COLO668 (cell line): ENCODE measurements at regions not wholly inside any gene's neighbourhood (a gene's known extent, or its start where the extent isn't known, plus 50 kb on each side); places are given as distances from the start of the nearest gene placed in this dataset.
"Not testable (repeated sequence)": the region's sequence is repeated elsewhere in the genome, so short reads cannot be mapped to it uniquely, and the experiment has no call there.

Source experiments
- DNase-seq: peaks from one replicate; lab custom pipeline; 2025; ENCODE audit not compliant: unreplicated experiment; lab: John Stamatoyannopoulos, UW

DNA sequence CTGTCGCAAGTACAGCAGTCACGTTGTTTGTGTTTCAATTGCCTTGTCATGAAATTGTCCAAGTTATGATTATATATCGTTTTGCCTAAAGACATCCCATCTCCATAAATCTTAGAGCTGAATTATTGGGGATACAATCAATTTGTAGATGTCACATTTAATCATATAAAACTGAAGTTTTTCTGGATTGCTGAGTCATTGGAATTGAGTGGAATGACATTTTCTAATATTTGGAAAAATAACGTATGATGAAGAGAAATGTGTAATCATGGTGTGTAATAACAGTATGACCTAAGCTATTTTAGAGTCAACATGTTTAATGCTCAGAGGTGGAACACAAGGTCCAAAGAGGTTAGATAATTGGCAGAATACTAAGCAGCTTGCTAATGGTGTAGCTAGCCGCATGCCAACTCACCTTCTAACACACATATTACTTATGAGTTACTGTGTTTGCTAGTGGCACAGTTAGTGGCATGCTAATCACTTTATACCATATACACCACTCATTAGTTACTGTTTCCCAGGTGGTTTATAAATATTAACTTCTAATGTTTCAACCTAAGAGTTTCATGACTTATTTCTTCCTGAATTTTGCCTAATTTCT lies 473.1 kb upstream of the GRAMD2B start:
- no peak for DNase-seq

DNA sequence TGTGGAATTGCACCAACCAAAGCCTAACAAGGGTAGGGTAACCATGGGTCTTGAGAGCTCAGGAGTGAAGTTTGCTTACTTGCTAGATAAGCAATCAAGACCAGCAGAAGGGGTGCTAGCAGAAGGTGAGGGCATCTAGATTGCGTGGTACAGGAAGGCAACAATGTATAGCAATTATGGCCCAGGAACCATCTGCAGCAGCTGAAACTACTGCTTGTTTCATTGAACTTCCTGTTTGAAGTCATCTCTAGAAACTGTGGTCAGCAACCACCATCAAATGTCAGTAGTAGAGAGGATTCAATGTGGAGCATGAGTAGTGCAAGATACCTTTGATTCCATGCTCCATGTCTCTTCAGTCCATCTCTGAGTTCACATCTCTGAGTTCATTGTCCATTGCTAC lies 462.1 kb upstream of the GRAMD2B start:
- no peak for DNase-seq

DNA sequence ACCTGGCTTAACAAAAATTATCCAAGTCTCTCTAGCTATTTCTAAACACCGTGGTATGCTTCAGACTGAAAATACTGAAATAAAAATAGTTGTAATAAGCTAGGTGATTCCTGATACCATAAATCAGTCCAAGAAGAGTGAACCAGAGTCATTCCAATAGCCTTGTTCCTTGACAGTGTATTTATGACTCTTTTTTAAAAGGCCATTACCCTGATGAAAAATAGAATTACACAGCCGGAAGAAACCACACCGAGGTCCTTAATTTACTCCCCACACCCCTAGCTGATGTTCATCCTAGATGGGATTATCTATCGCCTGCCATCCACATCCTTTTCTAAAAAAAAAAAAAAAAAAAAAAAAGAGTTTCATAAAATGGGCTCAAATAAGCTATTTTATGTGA lies 457.6 kb upstream of the GRAMD2B start:
- DNase-seq, result no peak

DNA sequence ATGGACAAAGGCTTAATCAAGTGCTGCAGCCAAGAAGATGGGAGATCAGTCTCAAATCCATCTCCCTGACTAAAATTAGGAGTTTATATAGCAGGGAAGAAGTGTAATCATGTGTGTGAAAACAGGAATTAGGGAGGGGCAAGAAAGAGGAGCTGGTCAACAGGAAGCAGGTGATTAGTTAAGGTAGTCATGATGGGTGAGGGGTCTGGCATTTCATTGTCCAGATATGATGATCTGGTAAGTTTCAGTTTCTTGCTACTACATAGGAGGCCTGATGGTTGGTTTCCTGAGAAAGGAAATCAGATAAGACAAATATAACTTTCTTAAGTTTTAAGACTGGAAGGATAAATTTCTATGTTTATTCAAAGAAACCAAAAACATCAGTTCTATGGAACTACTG lies 455.6 kb upstream of the GRAMD2B start:
- no peak for DNase-seq

DNA sequence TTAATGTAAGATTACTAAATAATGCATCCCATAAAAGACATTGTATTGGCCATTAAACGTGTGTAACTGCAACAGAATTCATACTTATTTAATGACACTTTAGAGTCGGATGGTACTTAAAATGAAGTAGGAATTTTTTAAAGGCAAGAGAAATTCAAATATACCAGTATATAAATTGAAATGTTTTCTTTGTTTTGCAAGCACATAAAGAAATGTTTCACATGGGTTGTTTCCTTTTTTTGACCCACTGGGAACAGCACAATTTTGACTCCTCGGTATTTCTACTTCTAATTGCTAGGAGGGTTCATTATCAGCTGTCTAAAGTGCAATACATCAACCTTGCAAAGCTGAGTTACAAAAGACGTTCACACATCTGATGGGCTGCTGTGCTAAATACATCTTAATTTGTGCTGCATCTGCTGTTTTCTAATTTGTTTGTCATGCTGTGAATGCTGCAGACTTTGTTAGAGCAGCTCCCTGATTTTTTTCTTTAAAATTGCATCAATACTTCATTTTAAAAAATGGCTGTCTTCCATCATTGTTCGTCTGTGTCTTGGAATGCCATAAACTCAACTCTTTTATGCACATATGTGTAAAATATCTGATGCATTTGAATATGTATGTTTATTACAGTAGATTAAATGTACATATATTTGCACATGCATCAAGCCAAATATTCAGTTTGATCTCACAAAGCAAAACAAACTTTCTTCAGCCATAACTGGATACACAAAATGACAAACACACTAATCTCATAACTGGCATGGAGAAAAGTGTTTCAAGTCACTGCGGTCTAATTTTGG lies 454.0 kb upstream of the GRAMD2B start:
- no peak for DNase-seq

DNA sequence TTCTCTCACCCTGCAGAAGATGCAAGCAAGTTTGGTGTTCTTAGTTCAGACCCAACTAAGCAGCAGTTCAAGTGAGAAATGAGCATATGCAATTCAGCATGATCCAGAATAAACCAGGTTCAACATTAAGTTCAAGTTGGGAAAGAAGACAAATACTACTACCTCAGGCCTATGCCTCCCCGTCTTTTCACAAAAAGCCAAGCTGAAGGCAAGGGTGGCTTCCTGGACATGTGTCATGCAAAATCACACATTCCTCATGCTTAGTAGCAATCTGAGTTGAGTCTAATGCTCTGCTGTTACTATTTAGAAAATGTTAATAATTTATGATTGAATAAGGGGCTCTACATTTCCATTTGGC lies 453.4 kb upstream of the GRAMD2B start:
- DNase-seq, result no peak

DNA sequence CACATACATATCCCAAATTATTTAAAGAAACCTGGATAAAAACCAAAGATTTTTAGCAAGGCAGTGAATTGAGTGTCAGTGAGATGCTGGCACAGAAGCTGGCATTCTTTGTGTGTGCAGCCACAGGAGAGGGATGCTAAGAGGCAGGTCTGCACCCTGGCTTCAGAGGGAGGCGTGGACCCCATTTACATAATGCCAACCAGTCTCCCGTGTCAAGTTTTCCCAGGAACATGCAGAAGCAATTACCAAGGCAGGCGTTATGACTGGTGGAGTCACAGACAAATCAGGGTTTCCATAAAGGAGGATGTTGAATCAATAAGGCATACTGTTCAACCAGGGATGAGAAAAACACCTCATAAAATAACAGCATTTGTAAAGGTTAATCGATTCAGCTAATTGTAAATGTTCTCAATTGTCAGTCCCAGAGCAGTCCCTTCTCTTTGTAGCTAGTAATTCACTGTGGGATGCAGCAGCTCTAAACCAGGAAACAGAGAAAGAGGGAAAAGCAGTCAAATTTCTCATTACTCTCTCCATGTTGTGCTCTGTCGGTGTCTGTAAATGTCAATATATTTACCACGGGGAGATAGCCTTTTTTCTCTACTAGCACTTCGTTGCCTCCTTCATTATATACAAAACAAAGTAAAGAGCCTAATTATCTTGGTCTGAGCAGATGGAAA lies 452.4 kb upstream of the GRAMD2B start:
- no peak for DNase-seq

DNA sequence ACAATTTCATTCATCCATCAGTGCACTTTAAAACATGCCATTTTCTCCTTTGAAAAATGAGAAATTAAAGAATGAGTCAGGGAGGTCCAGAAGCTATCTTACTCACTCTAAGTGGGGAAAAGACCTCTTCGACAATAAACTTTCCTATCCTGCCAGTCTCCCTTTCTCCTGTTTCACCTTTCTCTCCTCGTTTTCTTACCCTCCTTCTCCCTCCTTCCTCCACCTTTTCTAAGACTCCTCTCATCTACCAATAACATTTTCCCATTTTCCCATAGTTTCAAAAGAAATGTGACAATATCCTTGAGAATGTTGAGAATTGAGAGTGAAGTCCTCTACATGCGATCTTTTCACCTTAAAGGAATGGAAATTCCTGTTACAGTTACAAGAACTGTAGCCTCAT lies 450.5 kb upstream of the GRAMD2B start:
- no peak for DNase-seq

DNA sequence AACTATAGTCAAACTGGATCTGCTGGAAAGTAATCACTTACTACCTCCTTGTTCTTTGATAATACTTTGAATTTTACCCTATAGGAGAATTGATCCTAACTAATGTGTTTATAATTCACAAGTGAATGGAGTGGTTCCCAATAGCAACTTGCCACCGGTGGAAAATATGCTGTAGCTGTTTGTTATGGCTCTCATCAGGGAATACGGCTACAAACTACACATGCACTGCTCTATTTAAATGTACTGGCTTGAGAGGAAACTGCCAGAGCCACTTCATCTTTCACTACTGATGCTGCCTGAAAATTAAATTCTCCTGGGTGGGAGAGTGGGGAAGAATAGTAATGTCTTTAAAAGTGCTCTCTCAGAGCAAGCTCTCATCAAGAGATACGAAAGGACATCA lies 448.5 kb upstream of the GRAMD2B start:
- DNase-seq, result no peak

DNA sequence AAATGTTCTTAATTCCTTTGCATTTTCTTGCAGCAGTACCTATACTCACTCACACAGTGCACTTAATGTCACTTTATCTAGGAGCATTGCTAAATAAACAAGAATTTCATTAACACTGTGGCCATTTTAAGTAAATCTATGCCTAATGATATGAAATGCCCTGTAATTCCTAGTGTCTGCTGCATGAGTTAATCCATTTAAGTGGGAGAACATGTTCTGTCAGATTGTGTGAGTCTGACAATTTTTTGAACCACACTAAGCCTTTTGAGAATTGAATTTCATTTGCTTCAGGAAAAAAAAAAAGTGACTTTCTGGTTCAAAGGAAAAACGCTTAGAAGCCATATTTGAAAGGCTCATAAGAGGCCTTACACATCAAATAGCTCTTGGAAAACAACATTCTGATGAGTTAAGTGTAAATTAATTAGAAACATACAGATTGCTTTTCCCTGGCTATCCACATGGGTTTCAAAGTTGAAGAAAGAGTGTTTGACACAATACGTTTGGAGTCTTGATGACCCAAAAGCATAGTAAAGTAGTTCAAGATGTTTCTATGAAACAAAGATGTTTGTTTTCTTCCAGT lies 446.7 kb upstream of the GRAMD2B start:
- no peak for DNase-seq

DNA sequence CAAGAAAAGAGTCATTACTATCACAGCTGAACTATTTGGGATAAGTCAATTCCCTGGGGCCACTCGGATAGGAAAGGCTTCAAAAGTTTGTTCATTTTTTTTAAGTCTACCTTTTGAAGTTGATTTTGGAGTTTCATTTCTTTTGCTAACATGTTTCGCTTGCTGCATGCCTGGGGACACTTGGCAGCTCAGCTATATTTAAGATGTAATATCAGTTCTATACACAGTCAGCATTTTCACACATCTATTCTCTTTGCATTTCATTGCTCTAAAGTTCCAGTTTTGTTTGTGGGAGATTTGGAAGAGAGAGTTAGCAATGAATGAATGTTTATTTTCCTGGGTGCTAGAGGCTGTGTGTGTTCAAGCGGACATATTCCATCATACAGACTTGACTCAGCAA lies 445.2 kb upstream of the GRAMD2B start:
- DNase-seq, result no peak

DNA sequence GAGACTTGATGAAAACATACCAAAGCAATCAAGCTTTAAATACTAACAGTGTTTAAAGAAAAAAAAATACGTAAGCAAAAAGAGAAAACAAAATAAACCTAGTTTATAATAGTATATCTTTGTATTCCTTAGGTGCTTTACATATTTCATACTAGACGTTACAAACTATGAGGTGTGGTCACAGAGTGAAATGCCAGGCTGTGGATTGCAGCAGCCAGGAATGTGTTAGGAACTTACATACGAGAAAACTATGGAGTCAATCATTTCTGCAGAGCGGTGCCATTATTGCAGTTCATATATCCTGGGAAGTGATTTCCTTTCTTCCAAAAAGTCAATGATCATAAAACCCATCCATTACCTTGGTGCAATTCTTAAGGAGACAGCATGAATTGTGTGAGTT lies 443.6 kb upstream of the GRAMD2B start:
- no peak for DNase-seq

DNA sequence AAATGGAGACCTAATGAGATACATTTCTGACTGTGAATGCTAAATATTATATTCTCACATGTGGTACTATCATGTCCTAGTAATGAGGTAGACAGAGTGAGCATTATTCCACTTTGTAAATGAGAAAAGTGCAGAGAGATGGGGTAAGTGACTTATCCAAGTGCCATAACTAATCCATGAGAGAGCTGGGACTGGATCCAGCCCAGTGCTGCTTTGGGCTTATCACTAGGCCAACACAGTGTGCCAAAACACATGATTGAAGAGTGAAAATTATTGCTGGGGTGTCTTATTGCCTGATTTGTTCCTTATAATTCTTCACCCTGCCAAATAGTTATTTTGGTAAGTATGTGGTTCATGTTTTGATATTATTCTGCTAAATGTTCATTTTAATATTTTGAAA lies 442.2 kb upstream of the GRAMD2B start:
- no peak for DNase-seq

DNA sequence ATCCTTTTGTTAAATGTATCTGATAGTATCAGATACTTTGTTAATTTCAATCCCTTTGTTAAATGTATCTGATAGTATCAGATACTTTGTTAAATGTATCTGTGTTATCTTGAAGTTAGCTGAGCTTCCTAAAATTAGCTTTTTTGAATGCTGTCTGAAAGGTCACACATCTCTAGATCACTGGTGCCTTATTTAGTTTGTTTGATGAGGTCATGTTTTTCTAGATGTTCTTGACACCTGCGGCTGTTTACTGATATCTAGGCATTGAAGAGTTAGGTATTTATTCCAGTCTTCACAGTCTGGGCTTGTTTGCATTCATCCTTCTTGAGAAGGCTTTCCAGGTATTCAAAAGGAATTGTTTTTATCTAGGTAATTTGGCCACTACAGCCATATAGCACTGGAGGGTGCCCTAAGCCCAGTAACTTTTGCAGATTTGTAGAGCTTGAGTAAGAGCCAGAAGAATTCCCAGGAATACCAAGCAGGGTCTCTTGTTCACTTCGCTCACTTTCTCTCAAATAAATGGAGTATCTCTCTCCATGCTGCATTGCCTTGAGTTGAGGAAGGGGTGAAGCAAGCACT lies 435.4 kb upstream of the GRAMD2B start:
- DNase-seq, result no peak

DNA sequence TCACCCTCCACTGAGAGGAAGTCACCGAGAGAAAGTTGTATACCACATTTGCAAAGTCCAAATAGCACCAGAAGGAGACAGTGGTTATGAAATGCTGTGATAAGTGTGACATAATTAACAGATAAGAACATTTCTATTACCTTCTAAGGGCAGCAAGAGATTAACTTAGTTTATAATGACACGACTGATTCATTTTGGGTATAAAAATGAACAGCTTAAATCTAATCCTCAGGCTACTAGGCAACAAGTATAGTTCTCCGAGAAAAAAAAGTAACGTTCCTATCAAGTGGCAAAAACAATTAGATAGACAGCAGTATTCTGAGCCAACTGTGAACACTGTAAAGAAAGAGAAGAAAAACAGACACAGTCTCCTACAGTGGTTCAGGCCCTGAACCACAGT lies 431.2 kb upstream of the GRAMD2B start:
- no peak for DNase-seq

DNA sequence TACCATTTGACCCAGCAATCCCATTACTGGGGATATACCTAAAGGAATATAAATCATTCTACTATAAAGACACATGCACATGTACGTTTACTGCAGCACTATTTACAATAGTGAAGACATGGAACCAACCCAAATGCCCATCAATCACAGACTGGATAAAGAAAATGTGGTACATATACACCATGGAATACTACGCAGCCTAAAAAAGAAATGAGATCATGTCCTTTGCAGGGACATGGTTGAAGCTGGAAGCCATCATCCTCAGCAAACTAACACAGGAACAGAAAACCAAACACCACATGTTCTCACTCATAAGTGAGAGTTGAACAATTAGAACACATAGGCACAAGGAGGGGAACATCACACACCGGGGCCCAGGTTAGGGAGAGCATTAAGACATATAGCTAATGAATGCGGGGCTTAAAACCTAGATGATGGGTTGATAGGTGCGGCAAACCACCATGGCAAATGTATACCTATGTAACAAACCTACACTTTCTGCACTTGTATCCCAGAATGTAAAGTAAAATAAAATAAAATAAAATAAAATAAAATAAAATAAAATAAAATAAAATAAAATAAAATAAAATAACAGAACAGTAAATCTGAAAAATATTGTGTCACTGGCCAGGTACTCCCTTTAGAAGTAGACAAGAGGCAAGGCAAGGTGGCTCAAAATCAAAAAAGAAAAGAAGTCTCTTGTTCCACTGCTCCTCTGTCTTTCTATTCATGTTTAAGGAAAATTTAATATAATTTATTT lies 423.8 kb upstream of the GRAMD2B start:
- not testable (repeated sequence) for DNase-seq

DNA sequence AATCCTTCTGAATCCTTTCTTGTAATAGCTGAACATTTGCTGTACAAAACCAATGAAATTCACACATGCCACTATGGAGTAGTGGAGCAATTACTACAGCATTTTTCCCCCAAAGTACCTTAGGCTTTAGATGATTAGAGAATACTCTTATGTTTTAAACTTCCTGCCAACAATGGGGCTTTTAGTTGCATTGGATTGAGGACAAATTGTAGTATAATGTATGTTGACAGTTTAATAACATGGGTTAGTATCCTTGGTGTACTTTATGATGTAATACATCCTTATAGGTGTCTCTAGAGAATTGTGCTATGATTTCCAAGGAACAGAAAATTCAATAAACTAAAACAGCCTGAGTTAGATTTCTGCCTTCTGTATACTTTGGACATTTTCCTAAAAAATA lies 422.7 kb upstream of the GRAMD2B start:
- DNase-seq, result no peak

DNA sequence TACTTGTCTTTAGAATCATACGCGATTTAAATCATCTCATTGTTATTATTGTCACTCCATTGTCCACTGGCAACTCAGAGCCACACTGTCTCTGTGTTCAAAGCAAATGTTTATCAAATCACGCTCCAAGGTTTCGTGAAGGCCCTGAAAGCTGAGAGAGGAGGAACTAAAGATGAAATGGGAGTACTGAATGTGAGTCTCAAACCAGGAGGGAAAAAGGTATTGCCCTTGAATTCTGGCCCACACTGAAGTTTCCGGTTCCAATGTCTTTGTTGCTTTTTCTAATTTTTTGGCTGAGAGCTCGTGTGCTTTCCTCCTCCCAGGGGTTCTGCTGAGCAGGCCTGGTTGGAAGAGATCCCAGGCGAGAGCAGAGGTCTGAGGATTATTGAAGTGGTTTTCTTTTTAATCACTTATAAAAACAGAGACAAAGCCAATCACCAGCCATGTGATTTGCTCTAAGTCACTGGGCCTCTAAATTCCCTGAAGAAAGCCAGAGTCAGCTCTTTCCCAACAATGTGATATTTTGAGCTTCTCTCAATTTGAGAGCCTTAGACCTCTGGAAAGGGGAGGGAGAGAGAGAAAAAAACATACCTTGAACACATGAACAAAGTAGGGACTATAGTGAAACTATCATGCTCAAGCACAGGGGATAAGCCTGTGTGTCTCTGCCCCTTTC lies 420.8 kb upstream of the GRAMD2B start:
- no peak for DNase-seq

DNA sequence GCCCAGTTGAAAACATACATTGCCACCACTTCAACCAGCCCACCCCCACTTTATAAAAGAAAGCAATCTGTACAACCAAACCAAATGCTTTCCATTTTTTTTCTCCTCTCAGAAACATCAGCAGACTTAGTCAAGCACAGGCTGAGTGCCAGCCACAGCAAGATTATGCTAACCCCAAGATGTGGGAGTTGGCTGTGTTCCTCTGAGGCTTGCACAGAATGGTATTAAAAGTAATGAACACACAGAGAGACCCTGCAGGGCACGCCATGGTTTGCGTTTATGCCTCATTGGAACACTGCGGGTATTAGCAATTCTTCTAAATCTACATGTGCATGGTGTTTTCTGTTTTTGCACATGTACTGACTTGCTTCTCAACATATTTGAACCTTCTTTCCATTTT lies 419.9 kb upstream of the GRAMD2B start:
- DNase-seq, result no peak

DNA sequence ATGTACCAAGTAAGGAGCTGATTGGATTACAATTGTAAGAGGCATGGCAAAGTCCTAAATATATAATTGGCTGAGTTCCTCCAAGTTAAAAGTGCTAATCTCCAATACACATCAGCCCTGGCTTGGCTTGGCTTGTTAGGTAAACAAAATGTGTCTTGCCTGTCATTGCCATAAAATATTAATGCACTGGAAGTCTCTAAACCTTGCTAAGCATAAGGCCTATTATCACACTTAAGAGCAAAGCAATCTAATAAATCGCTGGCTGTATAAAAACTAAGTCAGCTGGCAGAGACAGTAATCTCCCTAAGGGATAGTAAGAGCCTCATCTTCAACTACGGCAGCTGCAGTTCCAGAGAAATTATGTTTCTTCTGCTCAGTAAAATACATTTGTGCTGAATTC lies 418.6 kb upstream of the GRAMD2B start:
- DNase-seq, result no peak

DNA sequence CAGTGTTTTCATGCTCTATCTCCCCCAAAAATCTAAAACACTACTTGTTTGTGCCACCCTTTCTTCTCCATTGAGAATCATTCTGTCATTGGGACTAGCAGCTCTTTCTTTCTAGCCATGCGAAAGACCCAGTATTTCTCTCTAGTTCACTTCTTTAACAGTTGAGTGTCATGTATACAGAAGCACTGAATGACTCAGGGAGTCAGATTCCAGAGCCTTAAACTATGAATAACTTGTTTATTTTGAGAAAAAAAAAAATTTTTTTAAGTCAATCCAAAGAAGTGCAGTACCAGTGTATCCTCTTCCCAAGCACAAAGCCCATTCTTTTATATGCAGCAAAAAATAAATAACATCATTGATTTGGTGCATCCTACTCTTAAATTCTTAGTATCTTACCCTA lies 415.4 kb upstream of the GRAMD2B start:
- no peak for DNase-seq
